Lower lobe of right lung (tissue), 2 donors: ENCODE measurements at regions not wholly inside any gene's neighbourhood (a gene's known extent, or its start where the extent isn't known, plus 50 kb on each side); places are given as distances from the start of the nearest gene placed in this dataset.

Experiments
- ATAC-seq, 2 donors: fragments of 200-7000 bp; cut with Tn5 transposase; one replicate each; pipeline ENCODE4 v1.9.1; 2020 to 2022; ENCODE audit warnings: mild to moderate bottlenecking in 2 of 2, moderate library complexity in 2 of 2
- DNase-seq: peaks from one replicate; pipeline ENCODE4 v3.0.0-alpha.2; 2020
- H3K27ac ChIP-seq: fragments of 200-600 bp; one replicate; pipeline ENCODE4 v1.8.0; 2022
- H3K27me3 ChIP-seq: fragments of 200-600 bp; one replicate; pipeline ENCODE4 v1.8.0; 2022; ENCODE audit warnings: low read depth
- H3K36me3 ChIP-seq: fragments of 200-600 bp; one replicate; pipeline ENCODE4 v1.8.0; 2022; ENCODE audit warnings: mild to moderate bottlenecking
- H3K4me1 ChIP-seq: fragments of 200-600 bp; one replicate; pipeline ENCODE4 v1.8.0; 2022
- H3K4me3 ChIP-seq: fragments of 200-600 bp; one replicate; pipeline ENCODE4 v1.8.0; 2022; ENCODE audit warnings: mild to moderate bottlenecking
- H3K9me3 ChIP-seq: fragments of 200-600 bp; one replicate; pipeline ENCODE4 v1.8.0; 2022
- intact Hi-C: fragments of 100-400 bp; cut with DNase I; formaldehyde crosslinking; loops from one replicate; pipeline ENCODE4 v1.11.0; 2022
- TF ChIP-seq, protein P1 (sequence below): fragments of 200-600 bp; IDR thresholded peaks from one replicate; pipeline ENCODE4 v1.8.0; 2022; ENCODE audit warnings: antibody characterized with exemption, mild to moderate bottlenecking
- donor health status: DM: no; HTN: yes; CAD: no; lungs with severe emphysema.

DNA sequence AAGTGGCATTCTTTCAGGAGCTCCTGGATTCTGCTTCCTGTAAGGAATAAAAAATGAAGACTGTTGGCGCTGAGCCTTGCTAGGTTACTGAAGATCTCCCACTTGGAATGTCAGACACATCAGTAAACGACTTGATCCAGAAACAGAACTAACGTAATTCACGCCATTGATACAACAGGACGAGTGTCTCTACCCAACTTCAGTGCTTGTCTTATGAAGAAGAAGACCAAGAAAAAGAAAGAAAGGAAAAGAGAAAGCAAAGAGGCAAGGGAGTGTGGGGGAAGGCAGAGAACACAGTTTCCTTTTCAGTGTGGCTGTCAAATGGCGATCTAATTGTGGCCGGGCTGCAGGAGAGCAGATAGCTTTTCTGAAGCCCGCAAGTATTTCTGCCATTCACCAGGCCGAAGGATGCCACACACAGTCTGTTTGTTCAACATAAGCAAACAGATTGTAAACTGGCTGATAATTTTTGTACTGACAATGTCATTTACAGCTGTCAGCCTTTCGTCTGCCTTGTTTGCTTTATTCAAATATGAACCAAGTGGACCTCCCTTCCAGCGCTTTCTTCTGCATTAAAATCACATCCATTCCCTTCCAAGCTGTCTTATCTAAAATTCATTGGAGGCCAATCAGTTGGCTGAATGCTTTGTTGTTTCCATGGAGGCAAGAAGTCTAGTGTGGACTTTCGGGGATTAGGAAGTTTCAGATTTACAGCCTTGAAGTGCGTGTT is 180.6 kb downstream of the FOXA2 start:
- TF ChIP-seq, protein P1, sequence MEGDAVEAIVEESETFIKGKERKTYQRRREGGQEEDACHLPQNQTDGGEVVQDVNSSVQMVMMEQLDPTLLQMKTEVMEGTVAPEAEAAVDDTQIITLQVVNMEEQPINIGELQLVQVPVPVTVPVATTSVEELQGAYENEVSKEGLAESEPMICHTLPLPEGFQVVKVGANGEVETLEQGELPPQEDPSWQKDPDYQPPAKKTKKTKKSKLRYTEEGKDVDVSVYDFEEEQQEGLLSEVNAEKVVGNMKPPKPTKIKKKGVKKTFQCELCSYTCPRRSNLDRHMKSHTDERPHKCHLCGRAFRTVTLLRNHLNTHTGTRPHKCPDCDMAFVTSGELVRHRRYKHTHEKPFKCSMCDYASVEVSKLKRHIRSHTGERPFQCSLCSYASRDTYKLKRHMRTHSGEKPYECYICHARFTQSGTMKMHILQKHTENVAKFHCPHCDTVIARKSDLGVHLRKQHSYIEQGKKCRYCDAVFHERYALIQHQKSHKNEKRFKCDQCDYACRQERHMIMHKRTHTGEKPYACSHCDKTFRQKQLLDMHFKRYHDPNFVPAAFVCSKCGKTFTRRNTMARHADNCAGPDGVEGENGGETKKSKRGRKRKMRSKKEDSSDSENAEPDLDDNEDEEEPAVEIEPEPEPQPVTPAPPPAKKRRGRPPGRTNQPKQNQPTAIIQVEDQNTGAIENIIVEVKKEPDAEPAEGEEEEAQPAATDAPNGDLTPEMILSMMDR, result no peak
- H3K9me3 ChIP-seq, result no peaks in the 10 kb centered on the region
- peak overlapping the region; percentile 64 for H3K27ac ChIP-seq
- ATAC-seq, result peak in 1 of 2 donors; percentile 47
- no peak for DNase-seq
- peak overlapping the region; percentile 38 for H3K4me3 ChIP-seq
- peaks cover 14% of the 10 kb centered on the region for H3K4me1 ChIP-seq
- H3K27me3 ChIP-seq, result no peaks in the 10 kb centered on the region
- intact Hi-C loops, result no loop called here
- no peaks in the 10 kb centered on the region for H3K36me3 ChIP-seq

DNA sequence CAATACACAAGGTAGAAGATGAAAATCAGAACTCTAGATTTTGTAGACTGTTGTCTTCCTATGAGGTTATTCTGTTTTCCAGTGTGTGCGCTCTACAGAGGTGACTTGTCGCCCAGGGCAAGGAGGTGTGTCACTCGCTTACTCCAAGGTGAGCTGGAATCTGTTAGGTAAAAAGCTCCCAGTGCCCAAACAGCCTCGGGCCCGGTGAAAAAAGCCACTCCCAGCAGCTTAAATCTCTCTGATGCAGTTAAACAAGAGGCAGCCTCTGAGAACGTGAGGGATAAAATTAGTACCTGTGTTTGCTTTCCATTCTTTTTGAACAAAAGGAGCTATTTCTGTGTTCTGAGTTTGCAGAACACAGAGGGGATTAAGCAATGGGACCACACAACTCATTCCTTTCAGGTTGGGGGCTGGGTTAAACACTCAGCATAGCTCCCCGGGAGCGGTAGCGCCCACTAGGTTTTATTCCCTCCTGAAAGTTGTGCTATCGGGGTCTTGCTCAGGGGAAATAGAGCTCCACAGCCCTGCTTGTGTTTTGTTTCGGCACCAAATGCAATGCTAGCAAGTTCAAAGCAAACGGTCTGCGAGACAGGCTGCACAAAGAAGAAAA is 181.2 kb downstream of the FOXA2 start:
- Histone ChIP-seq H3K4me3 (peak overlapping the region; percentile 38), H3K4me1 (peaks cover 14% of the 10 kb centered on the region), H3K27me3 (no peaks in the 10 kb centered on the region), H3K36me3 (no peaks in the 10 kb centered on the region), H3K27ac (peak overlapping the region; percentile 64), H3K9me3 (no peaks in the 10 kb centered on the region)
- TF ChIP-seq, protein P1, result no peak
- intact Hi-C loops, result no loop called here
- ATAC-seq (peak; percentile 53 to 81), DNase-seq (no peak)

DNA sequence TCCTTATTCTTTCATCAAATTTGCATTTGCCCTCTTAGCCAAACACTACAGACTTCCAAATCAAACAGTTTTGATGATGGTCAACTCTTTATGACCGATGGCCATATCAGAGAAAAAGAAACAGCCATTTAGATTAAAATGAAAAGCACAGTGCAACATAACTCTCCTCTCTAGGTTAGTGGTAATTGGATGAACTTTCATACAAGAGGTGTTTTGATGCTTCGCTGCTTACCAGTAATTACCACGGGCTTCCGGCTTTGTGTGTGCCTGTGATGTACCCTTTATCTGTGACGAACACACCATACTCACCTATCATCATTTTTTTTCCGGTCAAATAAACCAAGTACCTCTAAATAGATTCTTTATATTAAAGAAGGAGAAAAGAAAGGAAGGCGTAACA is 181.8 kb downstream of the FOXA2 start:
- TF ChIP-seq, protein P1, result no peak
- intact Hi-C loops, result no loop called here
- Histone ChIP-seq H3K9me3 (no peaks in the 10 kb centered on the region), H3K36me3 (no peaks in the 10 kb centered on the region), H3K4me3 (no peak overlapping the region), H3K4me1 (peaks cover 14% of the 10 kb centered on the region), H3K27ac (no peak overlapping the region), H3K27me3 (no peaks in the 10 kb centered on the region)
- DNase-seq, result no peak
- ATAC-seq, result no peak

DNA sequence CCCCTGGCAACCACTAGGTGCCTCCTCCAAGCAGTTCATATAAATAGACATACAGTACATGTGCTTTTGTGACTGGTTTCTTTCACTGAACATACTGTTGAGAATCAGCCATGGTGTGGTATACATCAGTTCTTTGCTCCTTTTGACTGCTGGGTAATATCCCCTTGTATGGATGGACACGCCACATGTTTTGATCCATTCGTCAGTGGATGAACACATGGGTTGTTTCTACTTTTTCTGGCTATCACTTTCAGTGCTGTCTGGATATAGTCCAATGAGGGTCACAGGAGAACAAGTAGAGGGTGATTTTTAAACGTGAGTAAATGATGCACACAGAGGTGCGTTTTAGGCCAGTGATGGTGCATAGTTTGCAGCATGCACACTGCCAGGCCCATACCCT is 183.9 kb downstream of the FOXA2 start:
- TF ChIP-seq, protein P1, result no peak
- no peaks in the 10 kb centered on the region for H3K36me3 ChIP-seq
- no peak overlapping the region for H3K27ac ChIP-seq
- ATAC-seq, result no peak
- no peaks in the 10 kb centered on the region for H3K9me3 ChIP-seq
- H3K4me1 ChIP-seq, result peaks cover 14% of the 10 kb centered on the region
- no peak for DNase-seq
- H3K27me3 ChIP-seq, result no peaks in the 10 kb centered on the region
- no peak overlapping the region for H3K4me3 ChIP-seq
- intact Hi-C loops, result no loop called here

DNA sequence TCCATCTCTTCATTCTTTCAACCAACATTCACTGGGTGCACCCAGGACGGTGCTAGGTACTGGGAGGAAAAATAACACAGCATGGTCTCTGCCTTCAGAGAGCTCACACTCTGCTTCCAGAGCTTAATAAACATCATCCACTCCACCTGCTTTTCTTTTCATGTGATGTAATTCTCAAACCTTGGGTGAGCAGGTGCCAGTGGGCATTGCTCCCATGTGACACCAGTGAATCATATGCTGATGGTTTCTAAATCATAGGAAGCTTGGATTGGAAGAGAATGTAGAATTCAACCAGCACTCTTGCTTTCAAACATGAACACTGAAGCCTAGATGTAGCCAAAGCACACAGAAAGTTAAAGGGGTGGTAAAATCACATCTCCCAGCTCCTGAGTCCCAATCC is 189.8 kb downstream of the FOXA2 start:
- DNase-seq (no peak), ATAC-seq (no peak)
- H3K27ac ChIP-seq, result no peak overlapping the region
- H3K4me3 ChIP-seq, result no peak overlapping the region
- no peaks in the 10 kb centered on the region for H3K36me3 ChIP-seq
- no peaks in the 10 kb centered on the region for H3K9me3 ChIP-seq
- H3K27me3 ChIP-seq, result no peaks in the 10 kb centered on the region
- H3K4me1 ChIP-seq, result no peaks in the 10 kb centered on the region
- intact Hi-C loops, result no loop called here
- TF ChIP-seq, protein P1, result no peak
